GM23338 (cell line): ENCODE measurements at regions not wholly inside any gene's neighbourhood (a gene's known extent, or its start where the extent isn't known, plus 50 kb on each side); places are given as distances from the start of the nearest gene placed in this dataset.

Experiments
- CTCF ChIP-seq, 2 experiments: fragments of 200-600 bp in 1 of 2; sonication (generic) in 1 of 2; conservative IDR thresholded peaks; 2 replicates each; pipeline versions ENCODE4 v1.5.1 to v1.6.1; 2016 to 2017; ENCODE audit warnings: antibody characterized with exemption in 2 of 2, low read depth in 2 of 2, mild to moderate bottlenecking in 2 of 2, moderate library complexity in 1 of 2
- EZH2 ChIP-seq: fragments of 200-600 bp; sonication (generic); IDR thresholded peaks from one replicate; pipeline ENCODE4 v1.8.0; 2017; ENCODE audit warnings: antibody characterized with exemption, mild to moderate bottlenecking, low read depth; ENCODE audit not compliant: unreplicated experiment
- POLR2AphosphoS5 ChIP-seq: IDR thresholded peaks from 2 replicates; pipeline ENCODE4 v1.6.1; 2016; ENCODE audit warnings: antibody characterized with exemption, low read depth
- ZNF114 ChIP-seq: fragments of 250-450 bp; sonication (Bioruptor Pico); IDR thresholded peaks from 2 replicates; pipeline ENCODE4 v1.5.0; 2020; ENCODE audit warnings: mild to moderate bottlenecking, moderate library complexity

DNA sequence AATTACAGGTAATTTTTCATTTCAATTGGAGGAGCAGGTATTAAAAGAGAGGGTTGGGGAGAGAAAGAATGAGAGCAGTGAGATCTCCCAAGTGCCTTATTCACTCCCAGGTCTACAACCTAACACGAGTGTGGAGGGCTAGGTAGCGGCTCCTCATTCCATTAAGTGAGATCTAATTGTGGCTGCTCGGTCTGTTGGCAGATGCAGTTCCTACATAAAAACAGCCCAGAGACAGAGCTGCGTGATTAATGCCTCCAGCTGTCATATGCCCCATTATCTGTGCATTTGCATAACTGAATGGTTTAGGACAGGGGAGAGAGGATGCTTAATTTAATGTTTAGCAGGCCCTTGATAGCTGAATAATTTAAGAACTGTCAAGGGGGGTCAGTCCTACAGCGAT is 100.5 kb downstream of the PSAT1 start:
- TF ChIP-seq CTCF (conservative IDR thresholded peaks at IDR 0.05; ENCODE audit: low read depth in 2 of 2) (no peak), POLR2AphosphoS5 (no peak), ZNF114 (CRISPR knock-in tag) (no peak), EZH2 (no peak)
